Liver (tissue), 8 donors: ENCODE measurements at regions not wholly inside any gene's neighbourhood (a gene's known extent, or its start where the extent isn't known, plus 50 kb on each side); places are given as distances from the start of the nearest gene placed in this dataset.

Experiments
- DNase-seq: peaks from one replicate; pipeline ENCODE4 v3.0.0-alpha.2; 2017; ENCODE audit warnings: low spot score
- H3K27ac ChIP-seq, 2 donors: one replicate each; pipeline ENCODE4 v1.7.0; 2013; ENCODE audit warnings: inconsistent platforms in 2 of 2, low read length in 2 of 2, control low read depth in 1 of 2, low read depth in 1 of 2, mild to moderate bottlenecking in 1 of 2
- H3K27me3 ChIP-seq, 4 donors: one replicate each; pipeline versions ENCODE4 v1.6.1 to v1.7.0; 2013; ENCODE audit warnings: low read length in 3 of 4, inconsistent platforms in 1 of 4, mild to moderate bottlenecking in 1 of 4, moderate library complexity in 1 of 4; ENCODE audit not compliant: control insufficient read depth in 4 of 4, insufficient read depth in 4 of 4
- H3K36me3 ChIP-seq, 4 donors: one replicate each; pipeline versions ENCODE4 v1.6.1 to v1.7.0; 2013; ENCODE audit warnings: low read length in 3 of 4, mild to moderate bottlenecking in 3 of 4, low read depth in 1 of 4, moderate library complexity in 1 of 4; ENCODE audit not compliant: control insufficient read depth in 4 of 4, insufficient read depth in 3 of 4
- H3K4me1 ChIP-seq, 4 donors: one replicate each; pipeline versions ENCODE4 v1.6.1 to v1.7.0; 2013; ENCODE audit warnings: low read length in 3 of 4, mild to moderate bottlenecking in 3 of 4, moderate library complexity in 1 of 4; ENCODE audit not compliant: control insufficient read depth in 4 of 4, insufficient read depth in 4 of 4
- H3K4me3 ChIP-seq, 3 donors: one replicate each; pipeline versions ENCODE4 v1.6.1 to v1.7.0; 2013; ENCODE audit warnings: low read length in 3 of 3, control low read depth in 1 of 3, low read depth in 1 of 3, mild to moderate bottlenecking in 1 of 3
- H3K9ac ChIP-seq, 2 donors: one replicate each; pipeline ENCODE4 v1.7.0; 2013; ENCODE audit warnings: low read length in 2 of 2, mild to moderate bottlenecking in 2 of 2, moderate library complexity in 2 of 2, control low read depth in 1 of 2, low read depth in 1 of 2
- H3K9me3 ChIP-seq, 4 donors: one replicate each; pipeline versions ENCODE4 v1.6.1 to v1.7.0; 2013; ENCODE audit warnings: low read length in 3 of 4; ENCODE audit not compliant: control insufficient read depth in 4 of 4
- CTCF ChIP-seq: fragments of 150-350 bp; IDR thresholded peaks from 2 replicates; pipeline ENCODE4 v1.5.1; 2017; ENCODE audit warnings: improper control_type of control experiment, low read depth, low read length; ENCODE audit not compliant: missing input control
- EGR1 ChIP-seq, 2 donors: IDR thresholded peaks; 2 replicates each; pipeline ENCODE4 v1.6.1; 2016 to 2018; ENCODE audit warnings: antibody characterized with exemption in 2 of 2, low read depth in 2 of 2
- FOXA1 ChIP-seq: IDR thresholded peaks from 2 replicates; pipeline ENCODE4 v1.6.1; 2016; ENCODE audit warnings: antibody characterized with exemption
- GABPA ChIP-seq, 2 donors: IDR thresholded peaks in 1 of 2; conservative IDR thresholded peaks in 1 of 2; 2 replicates each; pipeline ENCODE4 v1.6.1; 2016; ENCODE audit warnings: antibody characterized with exemption in 2 of 2, mild to moderate bottlenecking in 1 of 2, moderate library complexity in 1 of 2
- HNF4A ChIP-seq, 2 donors: conservative IDR thresholded peaks; 2 replicates each; pipeline ENCODE4 v1.6.1; 2016; ENCODE audit warnings: antibody characterized with exemption in 2 of 2, mild to moderate bottlenecking in 2 of 2
- HNF4G ChIP-seq: IDR thresholded peaks from 2 replicates; pipeline ENCODE4 v1.6.1; 2016; ENCODE audit warnings: antibody characterized with exemption
- NR2F2 ChIP-seq: IDR thresholded peaks from 2 replicates; pipeline ENCODE4 v1.6.1; 2016; ENCODE audit warnings: antibody characterized with exemption
- RAD21 ChIP-seq, 2 donors: IDR thresholded peaks; 2 replicates each; pipeline ENCODE4 v1.6.1; 2016; ENCODE audit warnings: antibody characterized with exemption in 2 of 2, mild to moderate bottlenecking in 2 of 2
- RXRA ChIP-seq, 2 donors: IDR thresholded peaks; 2 replicates each; pipeline ENCODE4 v1.6.1; 2017 to 2018; ENCODE audit warnings: antibody characterized with exemption in 2 of 2, mild to moderate bottlenecking in 1 of 2
- SP1 ChIP-seq: IDR thresholded peaks from 2 replicates; pipeline ENCODE4 v1.6.1; 2018; ENCODE audit warnings: antibody characterized with exemption, mild to moderate bottlenecking
- YY1 ChIP-seq: IDR thresholded peaks from 2 replicates; pipeline ENCODE4 v1.6.1; 2016; ENCODE audit warnings: antibody characterized with exemption, mild to moderate bottlenecking
- WGBS: extraction: QIAGEN DNeasy Blood & Tissue Kit; methylation state at CpG from one replicate; pipeline ENCODE4 v1.1.7; 2013; 5-methylcytosine and 5-hydroxymethylcytosine counted together
- TF ChIP-seq, protein P1 (sequence below): IDR thresholded peaks from 2 replicates; pipeline ENCODE4 v1.6.1; 2016; ENCODE audit warnings: antibody characterized with exemption, mild to moderate bottlenecking
- TF ChIP-seq, protein P2 (sequence below): IDR thresholded peaks from 2 replicates; pipeline ENCODE4 v1.6.1; 2016; ENCODE audit warnings: antibody characterized with exemption
- TF ChIP-seq, protein P3 (sequence below): IDR thresholded peaks from 2 replicates; pipeline ENCODE4 v1.6.1; 2016; ENCODE audit warnings: antibody characterized with exemption
- donor health status: healthy.
- donor health status: healthy.
- donor health status: healthy.
- donor health status: healthy.
- donor health status: healthy.

DNA sequence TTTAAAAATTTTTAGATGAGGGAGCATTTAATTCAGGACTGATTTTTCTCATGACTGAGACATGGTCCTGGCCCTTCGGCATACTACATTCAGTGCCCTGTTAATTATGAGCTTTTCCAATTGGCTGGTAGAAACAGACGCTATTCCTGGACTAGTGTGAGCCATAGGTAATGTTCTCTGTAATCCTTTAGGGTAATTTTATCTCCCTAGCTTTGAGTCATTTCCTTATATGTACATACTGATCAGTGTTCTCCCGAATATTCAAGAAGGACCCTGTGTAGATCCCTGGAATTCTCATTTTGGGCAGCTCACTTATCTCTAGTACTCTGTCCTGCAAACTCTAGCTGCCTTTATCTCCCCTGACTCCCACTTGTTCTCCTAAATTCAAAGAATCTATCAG lies 92.6 kb upstream of the NPY start (continued):
- no peak for TF ChIP-seq GABPA (IDR thresholded peaks at IDR 0.05 in 1 of 2, conservative IDR thresholded peaks at IDR 0.05 in 1 of 2)
- TF ChIP-seq HNF4G, result no peak
- TF ChIP-seq YY1, result no peak

DNA sequence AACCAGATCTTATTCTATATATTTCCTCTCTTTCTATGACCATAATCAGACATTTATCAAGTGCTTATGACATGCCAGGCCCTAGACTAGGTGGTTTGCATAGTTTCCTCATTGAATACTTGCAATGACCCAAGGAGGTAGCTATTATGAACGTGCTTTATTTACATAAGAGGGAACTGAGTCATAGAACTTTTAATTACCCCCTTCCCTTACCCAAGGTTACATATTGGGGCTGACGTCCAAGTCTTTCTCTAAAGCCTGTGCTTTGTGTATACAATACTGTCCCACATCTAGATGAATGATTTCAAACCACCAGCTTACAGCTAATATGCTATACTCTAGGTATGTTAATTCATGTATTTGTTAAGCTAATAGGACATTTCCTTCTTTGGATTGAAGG lies 91.9 kb upstream of the NPY start:
- Histone ChIP-seq H3K36me3 (no peaks in the 10 kb centered on the region), H3K9ac (no peak overlapping the region), H3K27ac (no peak overlapping the region), H3K4me3 (no peak overlapping the region), H3K9me3 (no peaks in the 10 kb centered on the region), H3K27me3 (no peaks in the 10 kb centered on the region), H3K4me1 (no peaks in the 10 kb centered on the region)
- no peak for DNase-seq
- 68% methylated on average over 2 of the region's 2 CpGs for WGBS
- TF ChIP-seq HNF4G, result no peak
- TF ChIP-seq, protein P1, sequence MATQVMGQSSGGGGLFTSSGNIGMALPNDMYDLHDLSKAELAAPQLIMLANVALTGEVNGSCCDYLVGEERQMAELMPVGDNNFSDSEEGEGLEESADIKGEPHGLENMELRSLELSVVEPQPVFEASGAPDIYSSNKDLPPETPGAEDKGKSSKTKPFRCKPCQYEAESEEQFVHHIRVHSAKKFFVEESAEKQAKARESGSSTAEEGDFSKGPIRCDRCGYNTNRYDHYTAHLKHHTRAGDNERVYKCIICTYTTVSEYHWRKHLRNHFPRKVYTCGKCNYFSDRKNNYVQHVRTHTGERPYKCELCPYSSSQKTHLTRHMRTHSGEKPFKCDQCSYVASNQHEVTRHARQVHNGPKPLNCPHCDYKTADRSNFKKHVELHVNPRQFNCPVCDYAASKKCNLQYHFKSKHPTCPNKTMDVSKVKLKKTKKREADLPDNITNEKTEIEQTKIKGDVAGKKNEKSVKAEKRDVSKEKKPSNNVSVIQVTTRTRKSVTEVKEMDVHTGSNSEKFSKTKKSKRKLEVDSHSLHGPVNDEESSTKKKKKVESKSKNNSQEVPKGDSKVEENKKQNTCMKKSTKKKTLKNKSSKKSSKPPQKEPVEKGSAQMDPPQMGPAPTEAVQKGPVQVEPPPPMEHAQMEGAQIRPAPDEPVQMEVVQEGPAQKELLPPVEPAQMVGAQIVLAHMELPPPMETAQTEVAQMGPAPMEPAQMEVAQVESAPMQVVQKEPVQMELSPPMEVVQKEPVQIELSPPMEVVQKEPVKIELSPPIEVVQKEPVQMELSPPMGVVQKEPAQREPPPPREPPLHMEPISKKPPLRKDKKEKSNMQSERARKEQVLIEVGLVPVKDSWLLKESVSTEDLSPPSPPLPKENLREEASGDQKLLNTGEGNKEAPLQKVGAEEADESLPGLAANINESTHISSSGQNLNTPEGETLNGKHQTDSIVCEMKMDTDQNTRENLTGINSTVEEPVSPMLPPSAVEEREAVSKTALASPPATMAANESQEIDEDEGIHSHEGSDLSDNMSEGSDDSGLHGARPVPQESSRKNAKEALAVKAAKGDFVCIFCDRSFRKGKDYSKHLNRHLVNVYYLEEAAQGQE, result no peak
- no peak for TF ChIP-seq HNF4A (conservative IDR thresholded peaks at IDR 0.05)
- no peak for TF ChIP-seq FOXA1
- TF ChIP-seq, protein P2, sequence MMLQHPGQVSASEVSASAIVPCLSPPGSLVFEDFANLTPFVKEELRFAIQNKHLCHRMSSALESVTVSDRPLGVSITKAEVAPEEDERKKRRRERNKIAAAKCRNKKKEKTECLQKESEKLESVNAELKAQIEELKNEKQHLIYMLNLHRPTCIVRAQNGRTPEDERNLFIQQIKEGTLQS, result no peak
- TF ChIP-seq CTCF, result no peak
- no peak for TF ChIP-seq EGR1 (IDR thresholded peaks at IDR 0.05; ENCODE audit: low read depth in 2 of 2)
- TF ChIP-seq RXRA (IDR thresholded peaks at IDR 0.05), result no peak
- no peak for TF ChIP-seq NR2F2
- no peak for TF ChIP-seq SP1
- no peak for TF ChIP-seq YY1
- TF ChIP-seq RAD21 (IDR thresholded peaks at IDR 0.05), result no peak
- TF ChIP-seq, protein P3, sequence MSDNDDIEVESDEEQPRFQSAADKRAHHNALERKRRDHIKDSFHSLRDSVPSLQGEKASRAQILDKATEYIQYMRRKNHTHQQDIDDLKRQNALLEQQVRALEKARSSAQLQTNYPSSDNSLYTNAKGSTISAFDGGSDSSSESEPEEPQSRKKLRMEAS, result no peak

- no peak overlapping the region for H3K27ac ChIP-seq
- H3K9me3 ChIP-seq, result no peaks in the 10 kb centered on the region
- 72% methylated on average over 4 of the region's 4 CpGs for WGBS
- no peaks in the 10 kb centered on the region for H3K4me1 ChIP-seq
- H3K27me3 ChIP-seq, result no peaks in the 10 kb centered on the region
- DNase-seq, result no peak
- H3K4me3 ChIP-seq, result no peak overlapping the region
- H3K36me3 ChIP-seq, result no peaks in the 10 kb centered on the region
- H3K9ac ChIP-seq, result no peak overlapping the region
- TF ChIP-seq CTCF, result no peak
- no peak for TF ChIP-seq RXRA (IDR thresholded peaks at IDR 0.05)
- TF ChIP-seq EGR1 (IDR thresholded peaks at IDR 0.05; ENCODE audit: low read depth in 2 of 2), result no peak
- TF ChIP-seq, protein P3, result no peak
- no peak for TF ChIP-seq HNF4A (conservative IDR thresholded peaks at IDR 0.05)
- TF ChIP-seq, protein P1, result no peak
- no peak for TF ChIP-seq HNF4G
These were observed 91.3 kb upstream of the NPY start for GRCh38 chr7:24192691-24193090.
